ENCODE measurements at regions not wholly inside any gene's neighbourhood (a gene's known extent, or its start where the extent isn't known, plus 50 kb on each side); places are given as distances from the start of the nearest gene placed in this dataset.

GRCh38 chr4:69038582-69038981, 57.7 kb upstream of the UGT2B7 start:
- TF ChIP-seq EZH2phosphoT487 (IDR thresholded peaks at IDR 0.05; ENCODE audit: low read depth) = no peak
- no peak for TF ChIP-seq CTCF (IDR thresholded peaks at IDR 0.05; ENCODE audit: low read depth, low read length)
- Histone ChIP-seq H3K27me3 (ENCODE audit: low read depth, low read length) (no peaks in the 10 kb centered on the region), H3K36me3 (replicated peaks; ENCODE audit: low read depth, low read length) (no peaks in the 10 kb centered on the region), H3K9ac (ENCODE audit: low read length) (no peak overlapping the region), H4K20me1 (ENCODE audit: insufficient read depth, low read length) (no peaks in the 10 kb centered on the region), H3K4me1 (ENCODE audit: low read length) (no peaks in the 10 kb centered on the region), H3K79me2 (ENCODE audit: low read length) (no peaks in the 10 kb centered on the region), H3K9me3 (ENCODE audit: insufficient read depth, low read length) (no peaks in the 10 kb centered on the region), H3K4me3 (ENCODE audit: low read length) (no peak overlapping the region), H3K4me2 (ENCODE audit: low read length) (no peak overlapping the region), H2AFZ (ENCODE audit: low read depth, low read length) (no peak overlapping the region), H3K27ac (ENCODE audit: low read length) (no peak overlapping the region)

GRCh38 chr4:69039071-69039470, 57.2 kb upstream of the UGT2B7 start:
- Histone ChIP-seq H2AFZ (ENCODE audit: low read depth, low read length) (no peak overlapping the region), H3K4me3 (ENCODE audit: low read length) (no peak overlapping the region), H3K36me3 (replicated peaks; ENCODE audit: low read depth, low read length) (no peaks in the 10 kb centered on the region), H3K79me2 (ENCODE audit: low read length) (no peaks in the 10 kb centered on the region), H3K27ac (ENCODE audit: low read length) (no peak overlapping the region), H4K20me1 (ENCODE audit: insufficient read depth, low read length) (no peaks in the 10 kb centered on the region), H3K9ac (ENCODE audit: low read length) (no peak overlapping the region), H3K4me1 (ENCODE audit: low read length) (no peaks in the 10 kb centered on the region), H3K27me3 (ENCODE audit: low read depth, low read length) (no peaks in the 10 kb centered on the region), H3K9me3 (ENCODE audit: insufficient read depth, low read length) (no peaks in the 10 kb centered on the region), H3K4me2 (ENCODE audit: low read length) (no peak overlapping the region)
- TF ChIP-seq CTCF (IDR thresholded peaks at IDR 0.05; ENCODE audit: low read depth, low read length) (no peak), EZH2phosphoT487 (IDR thresholded peaks at IDR 0.05; ENCODE audit: low read depth) (no peak)

- Histone ChIP-seq H3K79me2 (ENCODE audit: low read length) (no peaks in the 10 kb centered on the region), H3K9ac (ENCODE audit: low read length) (no peak overlapping the region), H3K36me3 (replicated peaks; ENCODE audit: low read depth, low read length) (no peaks in the 10 kb centered on the region), H3K4me1 (ENCODE audit: low read length) (no peaks in the 10 kb centered on the region), H3K9me3 (ENCODE audit: insufficient read depth, low read length) (no peaks in the 10 kb centered on the region), H2AFZ (ENCODE audit: low read depth, low read length) (0 out of 2 replicates have a peak overlapping the region, but pooled peaks have one; percentile 3), H4K20me1 (ENCODE audit: insufficient read depth, low read length) (no peaks in the 10 kb centered on the region), H3K27me3 (ENCODE audit: low read depth, low read length) (no peaks in the 10 kb centered on the region), H3K4me2 (ENCODE audit: low read length) (no peak overlapping the region), H3K4me3 (ENCODE audit: low read length) (no peak overlapping the region), H3K27ac (ENCODE audit: low read length) (no peak overlapping the region)
- TF ChIP-seq EZH2phosphoT487 (IDR thresholded peaks at IDR 0.05; ENCODE audit: low read depth) = no peak
- TF ChIP-seq CTCF (IDR thresholded peaks at IDR 0.05; ENCODE audit: low read depth, low read length) = no peak
Observed at GRCh38 chr4:69044247-69044646, 52.0 kb upstream of the UGT2B7 start.
